ENCODE measurements at regions not wholly inside any gene's neighbourhood (a gene's known extent, or its start where the extent isn't known, plus 50 kb on each side); places are given as distances from the start of the nearest gene placed in this dataset.
"Not testable (repeated sequence)": the region's sequence is repeated elsewhere in the genome, so short reads cannot be mapped to it uniquely, and the experiment has no call there.

DNA sequence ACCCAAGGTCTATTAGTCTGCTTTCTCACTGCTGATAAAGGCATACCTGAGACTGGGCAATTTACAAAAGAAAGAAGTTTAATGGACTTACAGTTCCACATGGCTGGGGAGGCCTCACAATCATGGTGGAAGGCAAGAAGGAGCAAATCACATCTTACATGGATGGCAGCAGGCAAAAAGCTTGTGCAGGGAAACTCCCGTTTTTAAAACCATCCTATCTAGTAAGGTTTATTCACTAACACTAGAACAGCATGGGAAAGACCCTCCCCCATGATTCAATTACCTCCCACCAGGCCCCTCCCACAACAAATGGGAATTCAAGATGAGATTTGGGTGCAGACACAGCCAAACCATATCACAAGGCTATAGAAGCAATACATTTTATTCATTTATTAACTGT is 1921.4 kb downstream of the PCDH9 start:
- TF ChIP-seq, protein P1, sequence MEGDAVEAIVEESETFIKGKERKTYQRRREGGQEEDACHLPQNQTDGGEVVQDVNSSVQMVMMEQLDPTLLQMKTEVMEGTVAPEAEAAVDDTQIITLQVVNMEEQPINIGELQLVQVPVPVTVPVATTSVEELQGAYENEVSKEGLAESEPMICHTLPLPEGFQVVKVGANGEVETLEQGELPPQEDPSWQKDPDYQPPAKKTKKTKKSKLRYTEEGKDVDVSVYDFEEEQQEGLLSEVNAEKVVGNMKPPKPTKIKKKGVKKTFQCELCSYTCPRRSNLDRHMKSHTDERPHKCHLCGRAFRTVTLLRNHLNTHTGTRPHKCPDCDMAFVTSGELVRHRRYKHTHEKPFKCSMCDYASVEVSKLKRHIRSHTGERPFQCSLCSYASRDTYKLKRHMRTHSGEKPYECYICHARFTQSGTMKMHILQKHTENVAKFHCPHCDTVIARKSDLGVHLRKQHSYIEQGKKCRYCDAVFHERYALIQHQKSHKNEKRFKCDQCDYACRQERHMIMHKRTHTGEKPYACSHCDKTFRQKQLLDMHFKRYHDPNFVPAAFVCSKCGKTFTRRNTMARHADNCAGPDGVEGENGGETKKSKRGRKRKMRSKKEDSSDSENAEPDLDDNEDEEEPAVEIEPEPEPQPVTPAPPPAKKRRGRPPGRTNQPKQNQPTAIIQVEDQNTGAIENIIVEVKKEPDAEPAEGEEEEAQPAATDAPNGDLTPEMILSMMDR (IDR thresholded peaks at IDR 0.05): not testable (repeated sequence)
- not testable (repeated sequence) for TF ChIP-seq ZFX (IDR thresholded peaks at IDR 0.05; ENCODE audit: borderline replicate concordance)

Data from 22Rv1 (cell line).